Esophagus muscularis mucosa (tissue), 4 donors: ENCODE measurements at regions not wholly inside any gene's neighbourhood (a gene's known extent, or its start where the extent isn't known, plus 50 kb on each side); places are given as distances from the start of the nearest gene placed in this dataset.
A peak's percentile ranks its signal among the peaks of the same experiment; 100 is the strongest.

Experiments used
- DNase-seq: peaks from one replicate; pipeline ENCODE4 v3.0.0-alpha.2; 2017; ENCODE audit errors: extremely low spot score
- H3K27ac ChIP-seq, 4 donors: fragments of 200-600 bp; sonication (generic); replicated peaks in 1 of 4; 1 replicate in 3 of 4; 2 replicates in 1 of 4; pipeline ENCODE4 v1.5.1; 2016 to 2019; ENCODE audit warnings: mild to moderate bottlenecking in 1 of 4
- H3K27me3 ChIP-seq, 4 donors: fragments of 200-600 bp; sonication (generic); one replicate each; pipeline versions ENCODE4 v1.5.1 to v1.6.0; 2016 to 2019
- H3K36me3 ChIP-seq, 4 donors: fragments of 200-600 bp; sonication (generic); one replicate each; pipeline ENCODE4 v1.5.1; 2016 to 2019
- H3K4me1 ChIP-seq, 4 donors: fragments of 200-600 bp; sonication (generic); one replicate each; pipeline ENCODE4 v1.5.1; 2016 to 2019
- H3K4me3 ChIP-seq, 4 donors: fragments of 200-600 bp; sonication (generic); 1 replicate in 2 of 4; 2 replicates in 2 of 4; pipeline ENCODE4 v1.5.1; 2016 to 2019; ENCODE audit warnings: mild to moderate bottlenecking in 4 of 4, moderate library complexity in 1 of 4
- H3K9me3 ChIP-seq, 4 donors: fragments of 200-600 bp; sonication (generic); 1 replicate in 3 of 4; 2 replicates in 1 of 4; pipeline ENCODE4 v1.5.1; 2016 to 2019
- EP300 ChIP-seq: sonication (generic); formaldehyde crosslinking; IDR thresholded peaks from one replicate; pipeline ENCODE4 v1.6.1; 2017; ENCODE audit warnings: antibody characterized with exemption
- POLR2A ChIP-seq: fragments of 450-650 bp; IDR thresholded peaks from one replicate; pipeline ENCODE4 v1.6.1; 2017; ENCODE audit warnings: antibody characterized with exemption, moderate library complexity, mild to moderate bottlenecking, low read depth
- POLR2AphosphoS5 ChIP-seq, 2 donors: sonication (generic); formaldehyde crosslinking; IDR thresholded peaks; one replicate each; pipeline ENCODE4 v1.6.1; 2017; ENCODE audit warnings: antibody characterized with exemption in 2 of 2
- WGBS: methylation state at CpG from one replicate; pipeline ENCODE4 v1.1.5; 2018; 5-methylcytosine and 5-hydroxymethylcytosine counted together
- intact Hi-C: fragments of 100-400 bp; cut with DNase I; formaldehyde crosslinking; loops from one replicate; pipeline ENCODE4 v1.15.1; 2023
- TF ChIP-seq, protein P1 (sequence below), 3 experiments: fragments of 200-600 bp in 2 of 3; fragments of 450-650 bp in 1 of 3; sonication (generic) in 2 of 3; IDR thresholded peaks; one replicate each; pipeline ENCODE4 v1.5.1; 2017 to 2019; ENCODE audit warnings: antibody characterized with exemption in 3 of 3, mild to moderate bottlenecking in 2 of 3, moderate library complexity in 1 of 3

DNA sequence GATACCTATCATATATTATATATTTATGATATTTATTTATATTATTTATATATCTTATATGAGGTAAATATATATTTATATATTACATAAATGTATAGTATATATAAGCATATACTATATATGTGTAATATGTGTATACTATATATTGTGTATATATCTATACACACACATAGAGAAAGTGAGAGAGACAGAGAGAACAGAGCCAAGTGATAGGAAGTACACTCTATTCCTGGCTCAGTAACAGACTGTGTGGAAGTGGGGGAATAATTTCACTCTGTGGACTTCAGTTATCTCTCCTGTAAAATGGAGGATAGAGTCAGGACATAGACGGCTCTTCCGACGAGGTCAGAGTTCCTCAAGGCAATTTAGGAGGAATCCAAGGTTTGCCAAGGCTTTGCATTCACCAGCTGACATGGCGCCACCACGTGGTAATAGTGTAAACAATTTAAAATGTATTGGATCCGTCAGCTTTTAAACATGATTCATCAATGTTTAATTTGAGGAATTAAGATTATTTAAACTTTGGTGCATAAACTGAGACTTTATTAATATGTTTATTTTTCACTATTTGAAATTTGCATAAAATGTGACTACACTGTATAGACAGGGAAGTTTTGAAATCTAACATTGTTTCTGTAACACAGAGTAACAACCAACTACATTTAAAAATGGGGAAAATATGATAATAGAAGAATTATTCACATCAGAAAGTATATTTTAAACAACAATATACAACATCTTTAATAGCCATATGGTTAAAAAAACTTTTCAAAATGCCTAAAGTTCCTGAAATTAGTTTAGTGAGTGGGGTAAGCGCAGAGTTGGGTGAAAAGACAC lies 75.4 kb upstream of the TMEM244 start:
- intact Hi-C loops: no loop called here
- 20% methylated on average over 7 of the region's 7 CpGs for WGBS
- DNase-seq: no peak
- Histone ChIP-seq H3K36me3 (no peaks in the 10 kb centered on the region), H3K27me3 (no peaks in the 10 kb centered on the region), H3K4me1 (no peaks in the 10 kb centered on the region), H3K4me3 (no peak overlapping the region), H3K9me3 (no peaks in the 10 kb centered on the region), H3K27ac (no peak overlapping the region)
- TF ChIP-seq EP300: no peak
- TF ChIP-seq, protein P1, sequence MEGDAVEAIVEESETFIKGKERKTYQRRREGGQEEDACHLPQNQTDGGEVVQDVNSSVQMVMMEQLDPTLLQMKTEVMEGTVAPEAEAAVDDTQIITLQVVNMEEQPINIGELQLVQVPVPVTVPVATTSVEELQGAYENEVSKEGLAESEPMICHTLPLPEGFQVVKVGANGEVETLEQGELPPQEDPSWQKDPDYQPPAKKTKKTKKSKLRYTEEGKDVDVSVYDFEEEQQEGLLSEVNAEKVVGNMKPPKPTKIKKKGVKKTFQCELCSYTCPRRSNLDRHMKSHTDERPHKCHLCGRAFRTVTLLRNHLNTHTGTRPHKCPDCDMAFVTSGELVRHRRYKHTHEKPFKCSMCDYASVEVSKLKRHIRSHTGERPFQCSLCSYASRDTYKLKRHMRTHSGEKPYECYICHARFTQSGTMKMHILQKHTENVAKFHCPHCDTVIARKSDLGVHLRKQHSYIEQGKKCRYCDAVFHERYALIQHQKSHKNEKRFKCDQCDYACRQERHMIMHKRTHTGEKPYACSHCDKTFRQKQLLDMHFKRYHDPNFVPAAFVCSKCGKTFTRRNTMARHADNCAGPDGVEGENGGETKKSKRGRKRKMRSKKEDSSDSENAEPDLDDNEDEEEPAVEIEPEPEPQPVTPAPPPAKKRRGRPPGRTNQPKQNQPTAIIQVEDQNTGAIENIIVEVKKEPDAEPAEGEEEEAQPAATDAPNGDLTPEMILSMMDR (IDR thresholded peaks at IDR 0.05): peak; percentile 11 to 29 (median 23)

DNA sequence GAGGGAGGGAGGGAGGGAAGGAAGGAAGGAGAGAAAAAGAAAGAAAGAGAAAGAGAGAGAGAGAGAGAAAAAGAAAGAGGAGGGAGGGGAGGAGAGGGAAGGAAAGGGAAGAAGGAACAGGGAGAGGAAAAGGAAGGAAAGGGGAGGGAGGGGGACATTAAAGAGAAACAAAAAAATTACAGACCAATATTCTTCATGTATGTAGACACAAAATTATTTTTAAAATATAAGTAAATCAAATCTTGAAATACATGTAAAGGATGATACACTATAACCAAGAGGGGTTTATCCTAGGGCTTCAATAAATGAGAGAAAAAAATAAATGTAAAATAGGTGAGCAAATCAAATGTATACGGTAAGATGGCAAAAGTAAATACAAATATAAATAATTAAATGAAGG lies 71.2 kb upstream of the TMEM244 start:
- intact Hi-C loops: no loop called here
- no peaks in the 10 kb centered on the region for H3K4me1 ChIP-seq
- DNase-seq: no peak
- TF ChIP-seq EP300: no peak
- TF ChIP-seq POLR2AphosphoS5 (IDR thresholded peaks at IDR 0.05): no peak
- no peak for TF ChIP-seq POLR2A
- TF ChIP-seq, protein P1 (IDR thresholded peaks at IDR 0.05): no peak
- no peak overlapping the region for H3K27ac ChIP-seq
- H3K36me3 ChIP-seq: no peaks in the 10 kb centered on the region
- no peak overlapping the region for H3K4me3 ChIP-seq
- H3K27me3 ChIP-seq: no peaks in the 10 kb centered on the region
- 89% methylated on average over 1 of the region's 1 CpG for WGBS
- no peaks in the 10 kb centered on the region for H3K9me3 ChIP-seq

DNA sequence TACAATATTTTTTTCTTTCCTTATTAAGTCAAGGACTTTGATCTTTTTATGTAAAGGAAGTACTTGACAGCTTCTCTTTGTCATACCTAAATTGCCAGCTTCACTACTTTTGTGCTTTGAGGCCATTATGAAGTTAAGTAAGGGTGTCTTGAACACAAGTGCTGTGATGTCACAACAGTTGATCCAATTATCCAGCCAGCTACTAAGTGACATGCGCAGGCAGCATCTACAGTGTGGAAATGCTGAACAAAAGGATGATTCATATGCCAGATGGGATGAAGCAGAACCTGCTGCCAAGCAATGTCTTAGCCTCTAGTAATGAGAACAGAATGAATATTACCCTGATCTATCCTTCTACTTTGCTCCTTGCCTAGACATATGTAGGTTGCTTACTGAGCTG lies 68.3 kb upstream of the TMEM244 start:
- no peak overlapping the region for H3K4me3 ChIP-seq
- TF ChIP-seq, protein P1 (IDR thresholded peaks at IDR 0.05): no peak
- intact Hi-C loops: no loop called here
- no peaks in the 10 kb centered on the region for H3K9me3 ChIP-seq
- DNase-seq: no peak
- no peak overlapping the region for H3K27ac ChIP-seq
- no peaks in the 10 kb centered on the region for H3K36me3 ChIP-seq
- no peaks in the 10 kb centered on the region for H3K4me1 ChIP-seq
- 71% methylated on average over 1 of the region's 1 CpG for WGBS
- no peaks in the 10 kb centered on the region for H3K27me3 ChIP-seq

DNA sequence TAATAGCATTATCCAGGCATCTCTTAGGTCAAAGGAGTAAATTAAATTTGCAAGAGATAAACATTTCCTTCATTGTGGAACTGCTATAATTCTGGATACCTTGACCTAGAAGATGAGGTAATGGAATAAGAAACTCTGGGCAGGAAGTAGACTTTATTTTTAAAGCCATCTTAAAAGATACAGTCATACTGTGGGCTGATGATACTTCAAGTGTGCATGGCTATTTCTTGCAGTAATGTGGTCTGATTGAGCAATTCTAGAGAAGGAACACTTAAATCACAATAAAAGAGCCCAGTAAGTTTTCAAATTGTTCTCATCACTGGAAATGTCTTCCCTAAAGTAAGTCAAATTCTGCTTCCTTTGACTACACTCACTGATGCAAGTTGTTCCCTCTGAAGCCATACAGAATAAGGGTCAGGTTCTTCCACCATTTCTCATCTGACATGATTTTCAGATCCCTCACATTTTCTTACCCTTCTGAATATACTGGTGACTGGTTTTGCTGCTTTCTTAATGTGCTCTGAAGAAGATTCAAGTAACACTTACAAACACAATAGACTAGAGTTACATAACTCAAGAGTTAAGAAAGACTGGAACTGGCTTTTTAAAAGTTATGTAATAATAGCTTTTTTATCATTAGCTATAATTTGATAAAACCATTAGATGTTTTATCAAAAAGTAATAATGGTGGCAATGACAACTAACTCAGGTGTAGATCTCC lies 62.6 kb upstream of the TMEM244 start:
- Histone ChIP-seq H3K27ac (no peak overlapping the region), H3K9me3 (no peaks in the 10 kb centered on the region), H3K36me3 (no peaks in the 10 kb centered on the region), H3K4me1 (no peaks in the 10 kb centered on the region), H3K4me3 (no peak overlapping the region), H3K27me3 (no peaks in the 10 kb centered on the region)
- intact Hi-C loops: no loop called here
- DNase-seq: no peak
- no peak for TF ChIP-seq EP300
- TF ChIP-seq POLR2AphosphoS5 (IDR thresholded peaks at IDR 0.05): no peak
- TF ChIP-seq, protein P1 (IDR thresholded peaks at IDR 0.05): no peak
- no peak for TF ChIP-seq POLR2A
